ENCODE measurements at regions not wholly inside any gene's neighbourhood (a gene's known extent, or its start where the extent isn't known, plus 50 kb on each side); places are given as distances from the start of the nearest gene placed in this dataset.

DNA sequence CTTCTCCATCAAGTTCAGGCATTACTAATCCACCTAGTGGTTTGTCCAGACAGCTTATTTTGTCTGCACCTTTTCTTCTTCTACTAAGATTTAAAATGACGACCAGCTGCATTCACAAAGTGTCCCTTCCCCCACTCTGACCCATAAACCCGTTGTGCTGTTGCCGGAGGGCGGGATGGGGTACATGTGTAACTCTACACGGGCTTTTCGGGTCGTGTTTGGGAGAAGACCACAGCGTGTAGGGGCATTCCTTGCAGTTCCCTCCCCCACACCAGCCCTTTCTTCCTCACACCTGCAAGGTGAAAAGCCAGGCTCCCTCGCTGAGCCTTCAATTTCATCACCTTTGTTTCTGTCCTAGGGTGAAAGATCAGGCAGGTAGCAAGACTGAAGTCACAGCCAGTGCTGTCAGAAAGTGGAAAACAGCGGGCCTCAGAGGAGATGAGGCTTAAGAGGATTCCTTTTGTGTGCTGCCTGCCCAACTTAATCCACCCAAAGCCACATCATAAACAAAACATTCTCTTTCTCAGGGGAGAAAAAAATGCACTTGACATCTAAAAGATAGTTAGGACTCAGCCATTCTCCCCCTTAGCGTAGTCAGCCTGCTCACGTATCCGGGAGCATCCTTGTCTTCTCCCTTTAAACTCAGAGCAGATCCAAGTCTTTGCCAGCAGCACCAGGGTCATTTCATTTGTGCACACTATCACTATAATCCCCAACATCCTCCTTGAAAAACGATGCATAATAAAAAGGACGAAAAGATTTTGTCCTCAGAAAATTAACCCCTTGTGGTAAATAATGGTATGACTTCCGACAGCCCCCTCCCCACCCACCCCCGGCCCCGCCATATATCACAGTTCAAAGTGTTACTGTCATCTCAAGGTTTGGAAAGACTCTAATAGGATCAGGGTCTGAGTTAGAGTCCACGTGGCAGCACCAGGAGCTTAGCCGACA, 599.0 kb downstream of the RAB28 start:
- no peak for TF ChIP-seq CTCF (IDR thresholded peaks at IDR 0.05; ENCODE audit: low read length)
- no peak for TF ChIP-seq EZH2phosphoT487 (IDR thresholded peaks at IDR 0.05; ENCODE audit: low read length)
